GM12892 (cell line): ENCODE measurements at regions not wholly inside any gene's neighbourhood (a gene's known extent, or its start where the extent isn't known, plus 50 kb on each side); places are given as distances from the start of the nearest gene placed in this dataset.

ENCODE experiments used
- DNase-seq: peaks from one replicate; pipeline ENCODE4 v3.0.0; 2011; ENCODE audit not compliant: insufficient read length
- FAIRE-seq: peaks from 2 replicates; lab custom pipeline; 2011; peaks lifted over from hg19 to GRCh38; lab: Jason Lieb, UNC
- POLR2A ChIP-seq: IDR thresholded peaks from 2 replicates; pipeline ENCODE4 v1.6.1; 2011; ENCODE audit warnings: low read depth, low read length, control low read depth
- POLR2AphosphoS5 ChIP-seq: IDR thresholded peaks from 2 replicates; pipeline ENCODE4 v1.6.1; 2011; ENCODE audit warnings: low read depth, low read length, control low read depth
- TAF1 ChIP-seq: IDR thresholded peaks from 2 replicates; pipeline ENCODE4 v1.6.1; 2011; ENCODE audit warnings: low read depth, mild to moderate bottlenecking, control low read depth, low read length, borderline replicate concordance

DNA sequence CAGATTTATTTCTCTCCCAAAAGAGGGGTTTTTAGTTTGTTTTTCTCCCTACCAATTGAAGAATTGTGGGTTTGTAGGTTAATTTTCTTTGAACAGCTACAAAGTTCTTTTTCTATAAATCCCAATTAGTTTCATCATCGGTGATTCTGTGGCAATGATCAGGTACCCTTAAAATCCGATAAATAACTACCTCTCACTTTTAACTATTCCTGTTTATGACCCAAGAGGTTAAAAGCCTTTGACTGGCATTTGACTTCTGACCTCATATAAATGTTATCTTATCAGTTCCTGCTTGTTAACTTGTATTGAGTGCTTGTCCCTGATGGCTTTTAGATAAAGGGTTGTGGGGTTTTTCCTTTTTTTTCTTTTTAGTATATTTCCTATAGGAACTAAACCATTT lies 124.4 kb upstream of the TMEM161B start:
- TF ChIP-seq POLR2A (no peak), TAF1 (no peak), POLR2AphosphoS5 (no peak)
- no peak for DNase-seq
- FAIRE-seq: no peak

DNA sequence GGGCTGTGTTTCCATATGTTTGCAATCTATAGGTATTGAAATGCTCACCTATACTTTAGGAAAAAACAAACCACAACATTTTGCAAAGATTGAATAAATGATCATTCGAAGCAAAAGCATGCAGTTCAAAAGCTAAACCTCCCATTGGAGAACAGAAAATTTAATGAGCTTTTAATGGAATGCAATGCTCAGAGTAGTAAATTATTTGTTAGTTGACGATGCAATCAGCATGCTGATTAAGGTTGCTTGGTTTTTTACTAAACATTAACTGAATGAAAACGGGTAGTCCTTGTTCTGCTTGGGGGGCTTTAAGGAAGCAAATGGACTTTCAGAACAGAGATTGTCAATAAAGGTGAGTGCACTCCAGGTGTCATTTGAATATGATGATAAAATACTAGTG lies 123.3 kb upstream of the TMEM161B start:
- FAIRE-seq: no peak

DNA sequence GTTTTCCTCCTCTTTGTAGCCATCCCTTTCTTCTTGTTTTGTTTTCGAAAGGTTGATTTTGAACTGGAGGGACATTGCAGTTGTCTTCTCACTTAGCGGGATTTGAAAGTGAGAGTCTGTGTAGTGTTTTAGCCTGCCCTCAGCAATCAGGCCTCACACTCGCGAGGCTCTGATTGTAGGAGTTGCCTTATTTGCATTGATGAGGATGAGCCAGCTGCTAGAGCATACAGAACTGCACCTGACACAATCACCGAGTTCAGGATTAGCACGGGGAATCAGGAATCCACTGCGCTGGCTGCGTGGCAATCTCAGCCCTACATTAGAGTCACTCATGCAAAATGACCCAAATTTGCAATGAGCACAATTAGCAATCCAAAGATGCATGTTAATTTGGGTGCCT lies 122.5 kb upstream of the TMEM161B start:
- no peak for DNase-seq
- FAIRE-seq: no peak
- TF ChIP-seq POLR2AphosphoS5 (no peak), TAF1 (no peak), POLR2A (no peak)

More for the DNA sequence above, 123.3 kb upstream of the TMEM161B start:
- TF ChIP-seq TAF1: no peak
- TF ChIP-seq POLR2AphosphoS5: no peak
- TF ChIP-seq POLR2A: no peak
- DNase-seq: no peak

DNA sequence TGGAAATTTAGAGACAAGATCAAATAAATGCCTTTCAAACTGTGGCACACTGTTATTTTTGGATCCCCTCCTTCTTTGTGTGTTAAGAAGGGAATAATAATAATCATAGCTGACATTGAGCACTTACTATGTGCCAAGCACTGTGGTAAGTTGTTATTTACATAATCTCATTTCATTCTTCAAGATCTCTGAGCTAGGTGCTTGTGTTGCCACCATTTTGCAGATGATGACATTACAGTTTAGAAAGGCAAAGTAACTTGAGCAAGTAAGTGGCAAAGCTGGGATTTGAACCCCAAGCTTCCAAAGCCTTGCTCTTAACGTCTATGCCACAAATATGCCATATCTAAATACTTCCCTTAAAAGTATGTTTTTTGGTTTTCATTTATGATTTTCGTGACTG lies 121.8 kb upstream of the TMEM161B start:
- no peak for TF ChIP-seq TAF1
- no peak for TF ChIP-seq POLR2AphosphoS5
- FAIRE-seq (no peak), DNase-seq (no peak)

DNA sequence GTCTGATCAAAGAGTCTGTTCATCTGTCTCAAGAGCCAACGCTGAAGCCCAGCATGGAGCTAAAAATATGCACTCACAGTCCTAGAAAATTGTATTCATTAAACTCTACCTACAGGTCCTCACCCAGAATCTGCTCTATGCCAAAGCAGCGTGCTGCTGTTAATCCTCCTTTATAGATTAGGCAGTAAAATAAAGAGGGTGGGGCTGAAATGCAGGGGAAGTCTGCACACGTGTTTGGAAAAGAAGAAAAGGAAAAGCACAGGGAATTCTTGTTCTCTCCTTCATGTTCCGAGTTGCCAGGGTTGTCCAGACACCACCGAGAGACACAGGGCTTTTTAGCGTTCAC lies 121.4 kb upstream of the TMEM161B start:
- FAIRE-seq: no peak

DNA sequence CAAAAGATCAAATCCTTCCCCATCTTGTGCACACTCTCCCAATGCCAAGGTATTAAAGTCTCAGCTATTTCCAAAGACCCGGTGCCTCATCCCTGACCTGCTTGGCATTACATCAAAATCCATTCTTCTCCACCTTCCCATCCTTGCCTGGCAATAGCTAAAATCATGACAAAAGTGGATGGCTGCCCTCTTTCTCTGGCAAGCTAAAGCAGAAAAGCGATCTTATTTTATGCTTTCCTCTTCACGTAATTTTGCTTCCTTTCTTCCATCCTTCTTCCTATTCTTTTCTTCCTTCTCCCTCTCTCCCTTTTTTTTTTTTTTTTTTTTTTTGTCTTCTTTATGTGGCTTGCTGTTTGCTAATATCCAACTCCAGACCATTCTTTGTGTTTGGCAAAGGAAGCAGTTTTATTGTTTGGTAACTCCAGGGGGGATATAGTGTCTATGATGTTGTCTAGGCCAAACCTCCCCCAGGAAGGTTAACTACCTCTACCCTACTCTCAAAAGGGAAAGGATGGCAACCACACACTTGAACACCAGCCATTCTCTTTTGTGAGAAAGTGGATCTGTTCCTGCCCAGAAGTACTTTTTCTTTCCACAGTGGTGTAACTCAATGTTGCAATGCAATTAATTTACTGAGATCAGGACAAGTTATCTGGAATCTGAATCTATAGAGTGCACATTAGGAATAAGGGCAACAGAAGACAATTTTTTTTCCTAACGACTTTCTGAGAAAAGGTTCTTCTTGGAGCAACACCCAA lies 120.9 kb upstream of the TMEM161B start:
- no peak for DNase-seq
- FAIRE-seq: no peak
- TF ChIP-seq POLR2A (no peak), TAF1 (no peak), POLR2AphosphoS5 (no peak)

More for the DNA sequence above, 121.4 kb upstream of the TMEM161B start:
- no peak for DNase-seq
- TF ChIP-seq POLR2A: no peak
- TF ChIP-seq POLR2AphosphoS5: no peak
- no peak for TF ChIP-seq TAF1

DNA sequence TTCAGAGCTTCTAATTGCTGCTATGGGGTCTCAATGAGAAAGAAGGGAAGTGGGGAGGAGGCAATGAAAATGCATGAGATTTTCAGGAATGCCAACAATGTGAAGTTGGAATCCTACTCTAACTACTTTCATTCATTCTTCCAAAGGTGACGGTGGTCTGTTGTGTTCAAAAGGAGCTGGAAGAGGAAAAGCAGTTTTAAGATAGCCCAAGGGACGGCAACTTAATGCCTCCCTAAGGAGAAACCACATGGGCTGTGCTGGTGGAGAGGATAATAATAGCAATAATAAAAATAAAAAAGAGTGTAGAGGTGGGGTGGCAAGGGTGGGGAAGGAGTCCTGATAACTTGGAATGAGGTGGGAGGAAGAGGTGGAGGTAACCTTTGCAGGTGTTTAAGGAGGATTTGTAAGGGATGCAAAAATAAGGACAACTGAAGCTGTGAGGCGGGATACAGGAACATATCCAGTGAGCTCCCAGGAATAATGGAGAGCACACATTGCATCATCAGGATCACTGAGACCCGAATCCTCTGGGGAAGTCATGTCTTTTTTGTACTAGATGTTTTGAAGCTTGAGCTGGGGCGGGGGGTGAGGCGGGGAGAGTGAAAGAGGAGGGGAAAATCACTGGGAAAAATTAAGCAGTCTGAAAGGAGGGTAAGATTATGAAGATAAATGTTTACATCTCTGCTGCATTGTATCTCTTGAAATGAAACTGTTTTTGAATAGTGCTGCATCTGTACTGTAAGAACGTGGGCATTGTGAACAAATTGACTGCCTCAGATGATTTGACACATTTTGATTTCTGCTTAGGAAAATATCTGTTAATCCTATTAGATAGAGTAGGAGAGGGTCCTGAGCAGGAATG lies 120.1 kb upstream of the TMEM161B start:
- FAIRE-seq (no peak), DNase-seq (no peak)
- no peak for TF ChIP-seq POLR2A
- no peak for TF ChIP-seq TAF1
- no peak for TF ChIP-seq POLR2AphosphoS5

DNA sequence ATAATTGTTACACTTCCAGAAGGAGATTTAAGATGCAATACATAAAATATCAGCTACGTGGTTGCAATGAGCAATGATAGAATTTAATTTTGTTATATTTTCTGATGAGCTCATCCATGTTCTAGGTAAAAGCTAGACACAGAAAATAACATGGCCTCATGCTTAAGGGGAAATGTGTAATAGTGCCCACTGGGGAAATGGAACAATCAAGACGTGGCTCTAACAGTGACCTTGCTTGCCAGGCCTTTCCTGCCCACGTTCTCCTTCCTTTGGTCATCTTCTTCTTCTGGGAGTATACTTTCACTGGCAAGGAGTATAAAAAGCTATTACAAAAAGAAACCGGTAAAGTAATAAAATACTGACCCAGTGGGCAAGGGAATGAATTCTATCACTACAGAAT lies 116.2 kb upstream of the TMEM161B start:
- no peak for TF ChIP-seq POLR2A
- TF ChIP-seq POLR2AphosphoS5: no peak
- no peak for TF ChIP-seq TAF1
- no peak for FAIRE-seq

DNA sequence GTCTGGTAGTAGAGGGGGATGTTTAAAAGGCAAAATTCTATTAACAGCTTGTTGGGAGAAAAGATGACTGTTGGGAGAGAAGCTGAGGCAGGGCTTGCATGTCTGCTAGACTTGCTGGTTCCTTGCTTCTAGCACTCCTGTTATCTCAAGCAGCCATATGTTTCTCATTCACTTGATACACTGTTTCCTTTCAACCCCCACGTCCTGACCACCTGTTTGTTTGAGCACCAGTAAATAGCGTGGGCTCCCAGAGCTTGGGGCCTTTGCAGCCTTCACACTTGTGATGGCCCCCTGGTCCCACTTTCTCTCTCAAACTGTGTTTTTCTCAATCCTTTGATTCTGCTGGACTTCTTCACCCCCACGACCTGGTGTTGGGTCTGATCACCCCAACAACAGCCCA lies 111.7 kb upstream of the TMEM161B start:
- FAIRE-seq (no peak), DNase-seq (no peak)
- TF ChIP-seq TAF1: no peak
- no peak for TF ChIP-seq POLR2A
- no peak for TF ChIP-seq POLR2AphosphoS5

More for the DNA sequence above, 116.2 kb upstream of the TMEM161B start:
- DNase-seq: no peak

DNA sequence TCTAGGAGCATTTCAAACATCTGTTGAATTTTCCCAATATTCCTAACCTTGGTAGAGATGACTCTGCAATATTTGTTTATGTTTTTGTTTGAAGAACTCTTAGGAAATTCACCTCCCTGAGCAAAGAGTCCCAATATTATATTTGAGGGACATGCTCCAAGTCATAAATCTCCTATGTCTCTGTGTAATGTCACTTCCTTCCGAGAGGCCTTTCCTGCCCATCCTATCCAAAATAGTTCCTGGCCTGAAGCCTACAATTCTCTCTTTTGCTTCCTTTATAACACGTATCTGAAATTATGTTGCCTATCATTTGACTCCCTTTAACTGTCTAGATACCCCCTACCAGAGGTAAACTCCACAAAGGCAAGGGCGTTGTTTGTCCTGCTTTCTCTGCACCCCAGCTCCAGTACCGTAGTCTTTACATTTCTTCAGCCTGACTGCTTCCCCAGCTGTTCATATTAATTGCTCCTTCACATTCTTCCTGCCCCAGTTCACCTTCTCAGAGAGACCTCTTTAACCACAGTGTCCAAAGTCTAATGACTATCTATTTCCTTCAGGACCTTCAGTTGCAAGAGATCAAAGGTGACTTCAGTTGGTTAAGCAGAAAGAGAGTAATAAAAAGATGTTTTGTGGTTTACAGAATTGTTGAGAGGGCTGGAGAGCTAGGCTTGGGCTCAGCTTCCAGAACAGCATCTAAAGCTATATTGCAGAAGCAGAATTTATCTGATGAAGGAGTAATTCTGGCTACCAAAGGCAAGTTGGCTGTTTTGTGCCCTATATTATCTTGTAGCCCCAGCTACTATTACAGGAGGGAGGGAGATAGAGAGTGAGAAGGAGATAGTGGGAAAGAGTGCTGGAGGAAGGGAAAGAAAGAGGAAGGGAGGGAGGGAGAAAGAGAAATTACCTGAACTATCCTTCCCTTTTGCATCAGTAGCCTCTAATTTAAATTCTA lies 109.3 kb upstream of the TMEM161B start:
- no peak for DNase-seq
- FAIRE-seq: no peak

DNA sequence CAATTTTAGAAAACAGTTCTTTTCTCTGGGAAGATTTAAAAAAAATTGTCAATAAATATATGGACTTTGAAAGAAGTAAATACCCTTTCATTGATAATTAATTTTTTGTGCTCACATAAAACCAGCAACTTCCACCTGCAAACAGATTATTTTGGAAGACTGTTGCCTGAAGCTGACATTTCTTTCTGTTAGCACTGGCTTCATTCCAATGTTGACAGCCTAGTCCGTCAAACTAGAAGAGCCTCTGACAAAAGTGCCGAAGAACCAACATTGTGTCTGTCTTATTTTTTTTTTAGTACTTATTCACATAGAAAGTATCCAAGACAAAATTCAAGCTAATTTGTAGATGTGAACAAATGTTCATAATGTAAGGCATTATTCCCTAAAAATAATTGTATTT lies 108.6 kb upstream of the TMEM161B start:
- FAIRE-seq (no peak), DNase-seq (no peak)
- TF ChIP-seq TAF1: no peak
- no peak for TF ChIP-seq POLR2A
- no peak for TF ChIP-seq POLR2AphosphoS5

More for the DNA sequence above, 109.3 kb upstream of the TMEM161B start:
- TF ChIP-seq TAF1: no peak
- no peak for TF ChIP-seq POLR2A
- no peak for TF ChIP-seq POLR2AphosphoS5

DNA sequence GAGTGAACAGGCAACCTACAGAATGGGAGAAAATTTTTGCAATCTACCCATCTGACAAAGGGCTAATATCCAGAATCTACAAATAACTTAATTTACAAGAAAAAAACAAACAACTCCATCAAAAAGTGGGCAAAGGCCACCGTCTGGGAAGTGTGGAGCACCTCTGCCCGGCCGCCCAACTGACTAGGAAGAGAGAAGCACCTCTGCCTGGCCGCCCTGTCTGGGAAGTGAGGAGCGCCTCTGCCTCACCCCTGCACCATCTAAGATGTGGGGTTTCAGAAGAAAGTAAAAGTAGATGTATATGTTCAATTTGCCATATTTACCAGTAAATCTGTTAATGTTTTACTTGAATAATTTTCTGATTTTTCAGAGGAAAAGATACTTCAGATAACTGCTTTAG lies 108.1 kb upstream of the TMEM161B start:
- DNase-seq (no peak), FAIRE-seq (no peak)
- no peak for TF ChIP-seq TAF1
- no peak for TF ChIP-seq POLR2A
